Adrenal gland (tissue), 9 donors: ENCODE measurements at regions not wholly inside any gene's neighbourhood (a gene's known extent, or its start where the extent isn't known, plus 50 kb on each side); places are given as distances from the start of the nearest gene placed in this dataset.

ENCODE experiments used
- DNase-seq, 7 donors: peaks; one replicate each; pipeline ENCODE4 v3.0.0-alpha.2; 2019 to 2020
- H3K27ac ChIP-seq, 5 donors: fragments of 200-600 bp; sonication (generic) in 4 of 5; 1 replicate in 3 of 5; 2 replicates in 2 of 5; pipeline versions ENCODE4 v1.5.1 to v1.8.0; 2016 to 2020; ENCODE audit warnings: mild to moderate bottlenecking in 1 of 5
- H3K27me3 ChIP-seq: fragments of 200-600 bp; 2 replicates; pipeline ENCODE4 v1.8.0; 2021
- H3K36me3 ChIP-seq, 2 donors: fragments of 200-600 bp; replicated peaks in 1 of 2; 1 replicate in 1 of 2; 2 replicates in 1 of 2; pipeline versions ENCODE4 v1.5.1 to v1.8.0; 2018 to 2022
- H3K4me1 ChIP-seq, 2 donors: fragments of 200-600 bp; replicated peaks in 1 of 2; 1 replicate in 1 of 2; 2 replicates in 1 of 2; pipeline versions ENCODE4 v1.5.1 to v1.8.0; 2018 to 2021
- H3K4me3 ChIP-seq, 4 donors: fragments of 200-600 bp; sonication (generic) in 3 of 4; one replicate each; pipeline ENCODE4 v1.5.1; 2016 to 2018
- H3K9me3 ChIP-seq, 3 donors: fragments of 200-600 bp; sonication (generic) in 1 of 3; replicated peaks in 1 of 3; 1 replicate in 2 of 3; 2 replicates in 1 of 3; pipeline versions ENCODE4 v1.5.1 to v1.8.0; 2016 to 2021
- POLR2A ChIP-seq, 2 donors: fragments of 450-650 bp; IDR thresholded peaks; one replicate each; pipeline ENCODE4 v1.6.1; 2017; ENCODE audit warnings: antibody characterized with exemption in 2 of 2, mild to moderate bottlenecking in 2 of 2, moderate library complexity in 1 of 2
- WGBS, 4 donors: extraction: QIAGEN DNeasy Blood & Tissue Kit in 2 of 4; methylation state at CpG; one replicate each; pipeline versions ENCODE4 v1.1.5 to v1.1.7; 2013 to 2017; 5-methylcytosine and 5-hydroxymethylcytosine counted together
- intact Hi-C, 2 donors: fragments of 100-400 bp; cut with DNase I; formaldehyde crosslinking; loops; one replicate each; pipeline versions ENCODE4 v1.14.1 to v1.15.0; 2022 to 2023
- TF ChIP-seq, protein P1 (sequence below), 6 experiments: fragments of 450-650 bp in 4 of 6; fragments of 200-600 bp in 2 of 6; sonication (generic) in 1 of 6; IDR thresholded peaks; 1 replicate in 5 of 6; 2 replicates in 1 of 6; pipeline versions ENCODE4 v1.5.1 to v1.8.0; 2016 to 2021; ENCODE audit warnings: antibody characterized with exemption in 6 of 6, mild to moderate bottlenecking in 2 of 6, moderate library complexity in 1 of 6
- donor health status: healthy with polysubstance abuse.
- donor health status: Bipolar disorder and iron deficiency.
- donor health status: DM: yes; HTN: yes; CAD: no.
- donor health status: DM: no; HTN: no; CAD: no.
- donor health status: DM: no; HTN: no; CAD: no.

DNA sequence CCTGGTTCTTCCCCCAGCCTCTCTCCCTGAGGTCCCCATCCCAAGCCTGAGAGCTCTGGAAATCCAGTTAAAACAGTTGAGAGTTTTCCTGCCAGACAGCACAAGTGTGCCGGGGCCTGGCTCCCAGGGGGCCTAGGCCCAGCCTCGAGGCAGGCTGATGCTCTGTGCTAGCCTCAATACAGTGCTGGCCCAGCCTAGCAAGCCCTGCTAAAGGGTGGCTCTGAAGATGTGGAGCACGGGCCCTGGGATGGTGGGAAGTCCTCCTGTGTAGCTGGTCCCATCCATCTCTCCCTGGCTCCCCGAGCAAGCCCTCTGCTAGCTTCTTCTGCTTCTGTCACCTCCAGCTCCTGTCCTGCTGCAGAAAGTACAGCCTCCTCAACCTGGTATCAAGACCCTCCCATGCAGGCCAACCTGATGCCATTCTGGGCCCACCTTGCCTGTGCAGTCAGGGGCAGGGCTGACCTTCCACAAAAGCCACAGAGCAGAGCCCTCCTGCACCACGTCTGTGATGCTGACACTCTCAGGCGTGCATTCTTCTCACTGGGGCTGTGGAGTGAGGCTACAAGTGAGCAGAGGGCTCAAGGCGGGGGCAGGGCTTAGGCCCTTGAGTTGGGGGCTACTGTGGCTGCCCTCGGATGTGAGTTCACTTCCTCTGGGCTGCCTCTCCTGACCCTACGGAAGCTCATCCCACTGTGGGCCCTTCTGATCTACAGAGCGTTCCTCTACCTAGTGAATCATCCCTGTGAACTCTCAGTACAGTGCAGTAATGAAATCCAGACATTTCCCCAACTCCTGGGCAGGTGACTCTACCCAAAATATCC, 60.1 kb upstream of the LAPTM4A start:
- no peak overlapping the region for H3K27ac ChIP-seq
- H3K4me3 ChIP-seq = no peak overlapping the region
- no peaks in the 10 kb centered on the region for H3K4me1 ChIP-seq
- DNase-seq = no peak
- intact Hi-C loops = loop anchor here in 1 of 2 donors (5.0 kb wide), 1 partner anchor 116 kb away; the partner anchor contains the start of gene SDC1
- H3K27me3 ChIP-seq = no peaks in the 10 kb centered on the region
- WGBS, 4 donors = 75 to 87% (median 84%) methylated on average over 2 to 10 of the region's 10 CpGs
- no peak for TF ChIP-seq POLR2A (IDR thresholded peaks at IDR 0.05)
- TF ChIP-seq, protein P1, sequence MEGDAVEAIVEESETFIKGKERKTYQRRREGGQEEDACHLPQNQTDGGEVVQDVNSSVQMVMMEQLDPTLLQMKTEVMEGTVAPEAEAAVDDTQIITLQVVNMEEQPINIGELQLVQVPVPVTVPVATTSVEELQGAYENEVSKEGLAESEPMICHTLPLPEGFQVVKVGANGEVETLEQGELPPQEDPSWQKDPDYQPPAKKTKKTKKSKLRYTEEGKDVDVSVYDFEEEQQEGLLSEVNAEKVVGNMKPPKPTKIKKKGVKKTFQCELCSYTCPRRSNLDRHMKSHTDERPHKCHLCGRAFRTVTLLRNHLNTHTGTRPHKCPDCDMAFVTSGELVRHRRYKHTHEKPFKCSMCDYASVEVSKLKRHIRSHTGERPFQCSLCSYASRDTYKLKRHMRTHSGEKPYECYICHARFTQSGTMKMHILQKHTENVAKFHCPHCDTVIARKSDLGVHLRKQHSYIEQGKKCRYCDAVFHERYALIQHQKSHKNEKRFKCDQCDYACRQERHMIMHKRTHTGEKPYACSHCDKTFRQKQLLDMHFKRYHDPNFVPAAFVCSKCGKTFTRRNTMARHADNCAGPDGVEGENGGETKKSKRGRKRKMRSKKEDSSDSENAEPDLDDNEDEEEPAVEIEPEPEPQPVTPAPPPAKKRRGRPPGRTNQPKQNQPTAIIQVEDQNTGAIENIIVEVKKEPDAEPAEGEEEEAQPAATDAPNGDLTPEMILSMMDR (IDR thresholded peaks at IDR 0.05) = no peak
- no peaks in the 10 kb centered on the region for H3K9me3 ChIP-seq
- H3K36me3 ChIP-seq = no peaks in the 10 kb centered on the region

DNA sequence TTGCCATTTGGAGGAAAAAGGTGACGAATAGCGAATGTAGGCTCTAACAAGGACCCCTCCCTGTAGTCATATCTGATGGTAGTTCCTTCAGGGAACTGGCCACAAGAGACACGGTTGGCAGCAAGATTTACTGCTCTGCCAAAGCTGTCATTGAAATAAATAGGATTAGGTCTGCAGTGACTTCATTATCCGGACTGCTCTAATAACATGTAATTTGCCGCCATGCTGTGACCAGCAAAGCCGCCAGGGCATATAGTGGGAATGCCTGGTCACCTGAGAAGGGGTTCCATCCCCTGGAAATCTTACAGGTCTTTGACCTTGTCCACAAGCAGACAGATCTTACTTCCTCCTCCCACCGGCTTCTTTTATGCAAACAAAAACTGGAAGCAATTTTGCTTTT, 59.4 kb upstream of the LAPTM4A start:
- Histone ChIP-seq H3K27ac (no peak overlapping the region), H3K27me3 (no peaks in the 10 kb centered on the region), H3K4me1 (no peaks in the 10 kb centered on the region), H3K4me3 (no peak overlapping the region), H3K9me3 (no peaks in the 10 kb centered on the region), H3K36me3 (no peaks in the 10 kb centered on the region)
- intact Hi-C loops = loop anchor here in 1 of 2 donors (5.0 kb wide), 1 partner anchor 116 kb away; the partner anchor contains the start of gene SDC1
- TF ChIP-seq, protein P1 (IDR thresholded peaks at IDR 0.05) = no peak
- TF ChIP-seq POLR2A (IDR thresholded peaks at IDR 0.05) = no peak
- WGBS, 4 donors = 72 to 80% (median 78%) methylated on average over 6 to 7 of the region's 7 CpGs
- DNase-seq = no peak

DNA sequence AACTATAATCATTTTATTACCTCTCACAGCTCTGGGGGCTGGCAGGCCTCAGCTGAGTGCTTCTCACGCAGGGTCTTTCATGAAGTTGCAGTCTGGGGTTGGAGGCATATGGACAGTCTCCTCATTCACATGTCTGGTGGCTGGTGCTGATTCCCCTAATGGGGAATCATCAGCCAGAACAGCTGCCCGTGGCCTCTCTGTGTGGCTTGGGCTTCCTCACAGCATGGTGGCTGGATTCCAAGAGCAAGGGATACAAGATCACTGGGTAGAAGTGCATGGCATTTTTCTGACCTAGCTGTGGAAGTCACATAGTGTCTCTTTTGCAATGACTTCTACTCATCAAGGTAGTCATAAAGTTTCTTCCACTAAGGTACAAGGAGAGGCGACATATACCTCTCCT, 59.0 kb upstream of the LAPTM4A start:
- Histone ChIP-seq H3K4me3 (no peak overlapping the region), H3K36me3 (no peaks in the 10 kb centered on the region), H3K27me3 (no peaks in the 10 kb centered on the region), H3K4me1 (no peaks in the 10 kb centered on the region), H3K27ac (no peak overlapping the region), H3K9me3 (no peaks in the 10 kb centered on the region)
- WGBS, 4 donors = 88 to 100% (median 95%) methylated on average over 1 to 3 of the region's 3 CpGs
- TF ChIP-seq, protein P1 (IDR thresholded peaks at IDR 0.05) = no peak
- no peak for TF ChIP-seq POLR2A (IDR thresholded peaks at IDR 0.05)
- DNase-seq = no peak
- intact Hi-C loops = loop anchor here in 1 of 2 donors (5.0 kb wide), 1 partner anchor 117 kb away; the partner anchor contains the start of gene SDC1

DNA sequence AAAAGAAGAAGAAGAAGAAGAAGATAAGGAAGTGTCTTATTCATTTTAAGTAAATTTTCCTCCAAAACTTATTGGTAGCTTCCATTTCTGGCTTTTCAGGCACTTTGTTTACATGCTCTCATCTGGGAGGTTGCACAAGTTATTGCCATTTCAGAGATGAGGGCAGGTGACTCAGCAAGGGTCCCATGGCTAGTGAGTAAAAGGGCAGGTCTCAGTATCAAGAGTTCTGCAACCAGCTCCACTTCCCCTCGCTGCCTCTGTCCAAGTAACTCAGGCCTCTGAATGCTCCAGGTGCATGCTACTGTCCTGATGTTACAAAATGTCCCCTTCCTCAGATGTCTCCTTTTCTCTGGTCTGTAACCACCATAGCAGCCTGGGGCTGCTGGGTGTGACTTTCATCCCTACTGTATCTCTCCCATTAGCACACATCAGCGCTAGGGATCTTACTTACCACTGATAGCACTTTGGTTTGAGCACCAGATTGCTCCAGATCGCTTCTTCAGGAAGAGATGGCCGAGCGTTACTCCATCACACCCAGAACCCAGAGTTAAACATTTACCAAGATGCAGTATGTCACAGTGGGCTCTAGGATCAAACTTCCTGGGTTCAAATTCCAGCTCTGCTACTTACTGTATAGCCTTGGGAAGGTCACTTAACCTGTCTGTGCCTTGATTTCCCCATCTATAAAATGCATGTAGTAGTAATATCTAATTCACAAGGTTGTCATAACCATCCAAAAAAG, 57.4 kb upstream of the LAPTM4A start:
- Histone ChIP-seq H3K27me3 (no peaks in the 10 kb centered on the region), H3K4me3 (no peak overlapping the region), H3K27ac (no peak overlapping the region), H3K4me1 (no peaks in the 10 kb centered on the region), H3K36me3 (no peaks in the 10 kb centered on the region), H3K9me3 (no peaks in the 10 kb centered on the region)
- DNase-seq = no peak
- WGBS, 4 donors = 85 to 92% (median 88%) methylated on average over 5 of the region's 5 CpGs
- intact Hi-C loops = no loop called here
- TF ChIP-seq POLR2A (IDR thresholded peaks at IDR 0.05) = no peak
- TF ChIP-seq, protein P1 (IDR thresholded peaks at IDR 0.05) = no peak
